ENCODE measurements at regions not wholly inside any gene's neighbourhood (a gene's known extent, or its start where the extent isn't known, plus 50 kb on each side); places are given as distances from the start of the nearest gene placed in this dataset.

DNA sequence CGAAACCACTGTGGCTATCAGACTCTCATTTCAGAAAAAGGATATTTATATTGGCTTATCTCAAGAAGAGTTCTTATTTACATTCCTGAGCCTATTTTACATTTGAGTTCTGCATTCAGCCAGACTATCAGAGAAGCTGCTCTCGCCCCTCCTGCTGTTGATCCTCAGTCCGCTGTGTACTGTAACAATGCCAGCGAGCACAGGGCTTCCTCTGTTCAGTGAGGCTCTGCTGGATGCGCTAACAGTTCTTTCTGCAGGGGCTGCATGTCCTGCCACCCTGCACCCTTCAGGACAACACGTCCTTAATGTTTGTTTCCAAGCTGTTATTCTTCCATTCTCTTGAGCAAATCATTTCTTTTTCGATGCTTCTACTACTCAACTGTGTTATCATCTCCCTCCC is 463.7 kb upstream of the SGCG start:
- TF ChIP-seq CTCF (conservative IDR thresholded peaks at IDR 0.05 in 1 of 2, IDR thresholded peaks at IDR 0.05 in 1 of 2; ENCODE audit: extremely low read depth in 1 of 2, insufficient read depth in 1 of 2, low read depth in 1 of 2, low read length in 2 of 2) (no peak), EZH2 (IDR thresholded peaks at IDR 0.05; ENCODE audit: borderline replicate concordance, low read length) (no peak)

All from mammary epithelial cell (primary cell).